PC-9 (cell line): ENCODE measurements at regions not wholly inside any gene's neighbourhood (a gene's known extent, or its start where the extent isn't known, plus 50 kb on each side); places are given as distances from the start of the nearest gene placed in this dataset.

Source experiments
- BruUV-seq: library from RNA; stranded (reverse); fragments of 400-500 nt; replicated peaks from 2 replicates; lab custom pipeline; 2021; lab: Mats Ljungman, UMichigan
- CTCF ChIA-PET: fragments of 300-600 bp; sonication (Branson Sonifier 250); formaldehyde crosslinking; loops from one replicate; lab custom pipeline; 2022; ENCODE audit warnings: antibody characterized with exemption; lab: Charles Lee
- POLR2A ChIA-PET: fragments of 300-600 bp; sonication (Branson Sonifier 250); formaldehyde crosslinking; loops from one replicate; lab custom pipeline; 2022; ENCODE audit warnings: antibody characterized with exemption; ENCODE audit not compliant: unreplicated experiment; lab: Charles Lee
- DNase-seq, 2 experiments: peaks; one replicate each; pipeline versions ENCODE4 v3.0.0 to v3.0.0-alpha.2; 2015 to 2022; ENCODE audit warnings: mixed read lengths in 1 of 2
- H2AFZ ChIP-seq: fragments of 200-600 bp; sonication (generic); 2 replicates; pipeline ENCODE4 v1.8.1; 2017; ENCODE audit warnings: antibody characterized with exemption
- H3F3A ChIP-seq: fragments of 200-600 bp; sonication (generic); 2 replicates; pipeline ENCODE4 v1.8.1; 2017; ENCODE audit warnings: antibody characterized with exemption, mild to moderate bottlenecking, low read depth; ENCODE audit not compliant: insufficient read depth
- H3K27ac ChIP-seq: fragments of 200-600 bp; sonication (generic); 2 replicates; pipeline ENCODE4 v1.6.1; 2016; ENCODE audit warnings: mixed run types
- H3K27me3 ChIP-seq: fragments of 200-600 bp; sonication (generic); 2 replicates; pipeline ENCODE4 v1.6.1; 2016; ENCODE audit warnings: low read depth, mixed run types; ENCODE audit not compliant: insufficient read depth
- H3K36me3 ChIP-seq: fragments of 200-600 bp; sonication (generic); 2 replicates; pipeline ENCODE4 v1.6.1; 2016; ENCODE audit warnings: low read depth, mixed run types
- H3K4me1 ChIP-seq: fragments of 200-600 bp; sonication (generic); replicated peaks from 2 replicates; pipeline ENCODE4 v1.6.1; 2016; ENCODE audit warnings: mixed run types; ENCODE audit not compliant: insufficient read depth
- H3K4me2 ChIP-seq: fragments of 200-600 bp; sonication (generic); 2 replicates; pipeline ENCODE4 v1.6.1; 2017; ENCODE audit warnings: mixed run types
- H3K4me3 ChIP-seq: fragments of 200-600 bp; sonication (generic); 2 replicates; pipeline ENCODE4 v1.6.1; 2016; ENCODE audit warnings: mixed run types
- H3K79me2 ChIP-seq: fragments of 200-600 bp; sonication (generic); 2 replicates; pipeline ENCODE4 v1.6.1; 2017; ENCODE audit warnings: low read depth, mixed run types
- H3K9me2 ChIP-seq: fragments of 200-600 bp; sonication (generic); 2 replicates; pipeline ENCODE4 v1.8.1; 2017; ENCODE audit warnings: mild to moderate bottlenecking; ENCODE audit not compliant: insufficient read depth
- H3K9me3 ChIP-seq: fragments of 200-600 bp; sonication (generic); 2 replicates; pipeline ENCODE4 v1.8.1; 2016; ENCODE audit warnings: low read depth; ENCODE audit not compliant: insufficient read depth
- H4K20me1 ChIP-seq: fragments of 200-600 bp; sonication (generic); 2 replicates; pipeline ENCODE4 v1.8.1; 2017; ENCODE audit not compliant: insufficient read depth
- CTCF ChIP-seq: fragments of 200-600 bp; sonication (generic); conservative IDR thresholded peaks from 2 replicates; pipeline ENCODE4 v1.6.1; 2017; ENCODE audit warnings: mixed run types, antibody characterized with exemption, mild to moderate bottlenecking, moderate library complexity
- EZH2 ChIP-seq: fragments of 200-600 bp; sonication (generic); IDR thresholded peaks from 2 replicates; pipeline ENCODE4 v1.8.0; 2017; ENCODE audit warnings: antibody characterized with exemption, low read depth
- intact Hi-C: fragments of 100-400 bp; cut with micrococcal nuclease; formaldehyde crosslinking; loops from one replicate; pipeline ENCODE4 v1.10.0; 2022; ENCODE audit not compliant: unreplicated experiment

GRCh38 chr5:110195288-110195687 is 505.6 kb downstream of the MAN2A1 start:
- DNase-seq: no peak
- POLR2A ChIA-PET: no interaction called here

GRCh38 chr5:110201791-110202190 is 512.1 kb downstream of the MAN2A1 start:
- no peaks in the 10 kb centered on the region for H3K9me2 ChIP-seq
- no peak overlapping the region for H2AFZ ChIP-seq
- no peaks in the 10 kb centered on the region for H3K36me3 ChIP-seq
- no peaks in the 10 kb centered on the region for H4K20me1 ChIP-seq
- ChIA-PET CTCF (no interaction called here), POLR2A (no interaction called here)
- no peaks in the 10 kb centered on the region for H3K9me3 ChIP-seq
- intact Hi-C loops: no loop called here
- TF ChIP-seq CTCF (no peak), EZH2 (no peak)
- no peak overlapping the region for H3K4me2 ChIP-seq
- H3K4me1 ChIP-seq: no peaks in the 10 kb centered on the region
- no peaks in the 10 kb centered on the region for H3K79me2 ChIP-seq
- no peaks in the 10 kb centered on the region for H3F3A ChIP-seq
- H3K4me3 ChIP-seq: no peak overlapping the region
- H3K27me3 ChIP-seq: no peaks in the 10 kb centered on the region
- no TSS peak for BruUV-seq
- H3K27ac ChIP-seq: no peak overlapping the region
- no peak for DNase-seq

More at GRCh38 chr5:110195288-110195687, 505.6 kb downstream of the MAN2A1 start:
- Histone ChIP-seq H2AFZ (no peak overlapping the region), H3K9me3 (no peaks in the 10 kb centered on the region), H3F3A (no peaks in the 10 kb centered on the region), H3K4me1 (no peaks in the 10 kb centered on the region), H3K36me3 (no peaks in the 10 kb centered on the region), H3K4me2 (no peak overlapping the region), H3K27ac (no peak overlapping the region), H3K9me2 (no peaks in the 10 kb centered on the region), H3K79me2 (no peaks in the 10 kb centered on the region), H3K4me3 (no peak overlapping the region), H3K27me3 (no peaks in the 10 kb centered on the region), H4K20me1 (no peaks in the 10 kb centered on the region)
- no peak for TF ChIP-seq EZH2
- no peak for TF ChIP-seq CTCF
- no TSS peak for BruUV-seq
- intact Hi-C loops: no loop called here
- CTCF ChIA-PET: no interaction called here

GRCh38 chr5:110203661-110204060 is 513.9 kb downstream of the MAN2A1 start:
- H3K27me3 ChIP-seq: no peaks in the 10 kb centered on the region
- no peak overlapping the region for H2AFZ ChIP-seq
- ChIA-PET CTCF (no interaction called here), POLR2A (no interaction called here)
- TF ChIP-seq EZH2 (no peak), CTCF (no peak)
- H4K20me1 ChIP-seq: no peaks in the 10 kb centered on the region
- H3K9me3 ChIP-seq: no peaks in the 10 kb centered on the region
- no peak overlapping the region for H3K4me2 ChIP-seq
- H3K4me1 ChIP-seq: no peaks in the 10 kb centered on the region
- no peak overlapping the region for H3K27ac ChIP-seq
- no peaks in the 10 kb centered on the region for H3K36me3 ChIP-seq
- no peaks in the 10 kb centered on the region for H3K79me2 ChIP-seq
- no TSS peak for BruUV-seq
- no peak overlapping the region for H3K4me3 ChIP-seq
- intact Hi-C loops: no loop called here
- no peaks in the 10 kb centered on the region for H3F3A ChIP-seq
- H3K9me2 ChIP-seq: no peaks in the 10 kb centered on the region
- DNase-seq: no peak
